Fibroblast of lung (primary cell): ENCODE measurements at regions not wholly inside any gene's neighbourhood (a gene's known extent, or its start where the extent isn't known, plus 50 kb on each side); places are given as distances from the start of the nearest gene placed in this dataset.

Experiments
- EZH2 ChIP-seq: IDR thresholded peaks from 2 replicates; pipeline ENCODE4 v1.5.1; 2012; ENCODE audit warnings: low read length, control low read depth, mild to moderate bottlenecking; ENCODE audit errors: missing control alignments
- TF ChIP-seq, protein P1 (sequence below), 2 donors: IDR thresholded peaks in 1 of 2; conservative IDR thresholded peaks in 1 of 2; 1 replicate in 1 of 2; 2 replicates in 1 of 2; pipeline ENCODE4 v1.5.1; 2011 to 2012; ENCODE audit warnings: low read length in 2 of 2, control low read depth in 1 of 2, inconsistent platforms in 1 of 2, low read depth in 1 of 2, mild to moderate bottlenecking in 1 of 2

DNA sequence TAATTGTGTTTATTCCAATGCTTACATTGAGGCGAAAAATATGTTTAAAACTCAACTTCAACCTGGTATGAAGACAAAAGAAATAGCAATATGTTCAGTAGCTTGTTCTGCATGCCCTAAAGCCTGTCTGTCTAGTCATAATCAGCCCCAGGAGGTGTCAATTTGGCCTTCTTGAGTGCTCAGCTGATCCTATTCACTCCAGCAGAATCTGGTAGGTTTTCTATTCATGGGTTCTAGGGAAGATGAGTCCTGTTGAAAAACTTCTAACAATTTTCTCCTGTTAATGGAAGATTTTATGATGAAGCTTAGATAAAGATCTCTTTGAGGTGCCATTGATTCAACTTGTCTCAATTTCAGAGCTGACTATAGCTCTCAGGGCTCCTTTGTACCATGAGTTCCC, 402.0 kb upstream of the UBE2E3 start:
- TF ChIP-seq, protein P1, sequence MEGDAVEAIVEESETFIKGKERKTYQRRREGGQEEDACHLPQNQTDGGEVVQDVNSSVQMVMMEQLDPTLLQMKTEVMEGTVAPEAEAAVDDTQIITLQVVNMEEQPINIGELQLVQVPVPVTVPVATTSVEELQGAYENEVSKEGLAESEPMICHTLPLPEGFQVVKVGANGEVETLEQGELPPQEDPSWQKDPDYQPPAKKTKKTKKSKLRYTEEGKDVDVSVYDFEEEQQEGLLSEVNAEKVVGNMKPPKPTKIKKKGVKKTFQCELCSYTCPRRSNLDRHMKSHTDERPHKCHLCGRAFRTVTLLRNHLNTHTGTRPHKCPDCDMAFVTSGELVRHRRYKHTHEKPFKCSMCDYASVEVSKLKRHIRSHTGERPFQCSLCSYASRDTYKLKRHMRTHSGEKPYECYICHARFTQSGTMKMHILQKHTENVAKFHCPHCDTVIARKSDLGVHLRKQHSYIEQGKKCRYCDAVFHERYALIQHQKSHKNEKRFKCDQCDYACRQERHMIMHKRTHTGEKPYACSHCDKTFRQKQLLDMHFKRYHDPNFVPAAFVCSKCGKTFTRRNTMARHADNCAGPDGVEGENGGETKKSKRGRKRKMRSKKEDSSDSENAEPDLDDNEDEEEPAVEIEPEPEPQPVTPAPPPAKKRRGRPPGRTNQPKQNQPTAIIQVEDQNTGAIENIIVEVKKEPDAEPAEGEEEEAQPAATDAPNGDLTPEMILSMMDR (conservative IDR thresholded peaks at IDR 0.05 in 1 of 2, IDR thresholded peaks at IDR 0.05 in 1 of 2; ENCODE audit: low read depth in 1 of 2, low read length in 2 of 2) = no peak
- no peak for TF ChIP-seq EZH2
